ENCODE measurements at regions not wholly inside any gene's neighbourhood (a gene's known extent, or its start where the extent isn't known, plus 50 kb on each side); places are given as distances from the start of the nearest gene placed in this dataset.
"Not testable (repeated sequence)": the region's sequence is repeated elsewhere in the genome, so short reads cannot be mapped to it uniquely, and the experiment has no call there.

GRCh38 chr14:71752111-71752738, 180.0 kb upstream of the RGS6 start:
- Histone ChIP-seq H3K9me3 (ENCODE audit: control insufficient read depth, low read length) (peaks cover 14% of the 10 kb centered on the region), H3K27ac (ENCODE audit: low read depth, low read length, severe bottlenecking) (no peak overlapping the region), H3K36me3 (ENCODE audit: control insufficient read depth, insufficient read depth, low read length) (no peaks in the 10 kb centered on the region), H3K4me1 (ENCODE audit: control insufficient read depth, insufficient read depth, low read length, poor library complexity, severe bottlenecking) (no peaks in the 10 kb centered on the region), H3K4me3 (ENCODE audit: extremely low read depth, insufficient read depth, low read length, poor library complexity, severe bottlenecking) (no peak overlapping the region)
- WGBS, 2 experiments (ENCODE audit: insufficient coverage in 2 of 2) = 88 to 91% methylated on average over 13 to 19 of the region's 23 CpGs

GRCh38 chr14:71753126-71753830, 179.0 kb upstream of the RGS6 start:
- Histone ChIP-seq H3K27ac (ENCODE audit: low read depth, low read length, severe bottlenecking) (no peak overlapping the region), H3K36me3 (ENCODE audit: control insufficient read depth, insufficient read depth, low read length) (no peaks in the 10 kb centered on the region), H3K9me3 (ENCODE audit: control insufficient read depth, low read length) (peaks cover 9% of the 10 kb centered on the region), H3K4me1 (ENCODE audit: control insufficient read depth, insufficient read depth, low read length, poor library complexity, severe bottlenecking) (no peaks in the 10 kb centered on the region), H3K4me3 (ENCODE audit: extremely low read depth, insufficient read depth, low read length, poor library complexity, severe bottlenecking) (no peak overlapping the region)
- 32 to 35% methylated on average over 12 to 17 of the region's 21 CpGs for WGBS, 2 experiments (ENCODE audit: insufficient coverage in 2 of 2)

- H3K27ac ChIP-seq (ENCODE audit: low read depth, low read length, severe bottlenecking) = no peak overlapping the region
- no peaks in the 10 kb centered on the region for H3K4me1 ChIP-seq (ENCODE audit: control insufficient read depth, insufficient read depth, low read length, poor library complexity, severe bottlenecking)
- peaks cover 2% of the 10 kb centered on the region for H3K9me3 ChIP-seq (ENCODE audit: control insufficient read depth, low read length)
- H3K4me3 ChIP-seq (ENCODE audit: extremely low read depth, insufficient read depth, low read length, poor library complexity, severe bottlenecking) = no peak overlapping the region
- 84 to 91% methylated on average over 10 to 12 of the region's 16 CpGs for WGBS, 2 experiments (ENCODE audit: insufficient coverage in 2 of 2)
- no peaks in the 10 kb centered on the region for H3K36me3 ChIP-seq (ENCODE audit: control insufficient read depth, insufficient read depth, low read length)
These were observed 178.3 kb upstream of the RGS6 start for GRCh38 chr14:71753976-71754375.

GRCh38 chr14:71754422-71755095, 177.7 kb upstream of the RGS6 start:
- Histone ChIP-seq H3K4me1 (ENCODE audit: control insufficient read depth, insufficient read depth, low read length, poor library complexity, severe bottlenecking) (no peaks in the 10 kb centered on the region), H3K4me3 (ENCODE audit: extremely low read depth, insufficient read depth, low read length, poor library complexity, severe bottlenecking) (no peak overlapping the region), H3K9me3 (ENCODE audit: control insufficient read depth, low read length) (no peaks in the 10 kb centered on the region), H3K27ac (ENCODE audit: low read depth, low read length, severe bottlenecking) (no peak overlapping the region), H3K36me3 (ENCODE audit: control insufficient read depth, insufficient read depth, low read length) (no peaks in the 10 kb centered on the region)
- WGBS, 2 experiments (ENCODE audit: insufficient coverage in 2 of 2) = 71 to 78% methylated on average over 14 to 17 of the region's 17 CpGs

- Histone ChIP-seq H3K36me3 (ENCODE audit: control insufficient read depth, insufficient read depth, low read length) (no peaks in the 10 kb centered on the region), H3K4me3 (ENCODE audit: extremely low read depth, insufficient read depth, low read length, poor library complexity, severe bottlenecking) (no peak overlapping the region), H3K9me3 (ENCODE audit: control insufficient read depth, low read length) (no peaks in the 10 kb centered on the region), H3K27ac (ENCODE audit: low read depth, low read length, severe bottlenecking) (no peak overlapping the region), H3K4me1 (ENCODE audit: control insufficient read depth, insufficient read depth, low read length, poor library complexity, severe bottlenecking) (no peaks in the 10 kb centered on the region)
- 83 to 88% methylated on average over 9 to 11 of the region's 12 CpGs for WGBS, 2 experiments (ENCODE audit: insufficient coverage in 2 of 2)
These were observed 173.8 kb upstream of the RGS6 start for GRCh38 chr14:71758229-71758951.

- 72% methylated on average over 3 of the region's 4 CpGs; no CpG with 5 or more reads in 1 of the 2 experiments for WGBS, 2 experiments (ENCODE audit: insufficient coverage in 2 of 2)
These were observed 169.7 kb upstream of the RGS6 start for GRCh38 chr14:71762575-71762974.

GRCh38 chr14:71764701-71765382, 167.4 kb upstream of the RGS6 start:
- Histone ChIP-seq H3K4me1 (ENCODE audit: control insufficient read depth, insufficient read depth, low read length, poor library complexity, severe bottlenecking) (no peaks in the 10 kb centered on the region), H3K4me3 (ENCODE audit: extremely low read depth, insufficient read depth, low read length, poor library complexity, severe bottlenecking) (no peak overlapping the region), H3K27ac (ENCODE audit: low read depth, low read length, severe bottlenecking) (no peak overlapping the region), H3K9me3 (ENCODE audit: control insufficient read depth, low read length) (no peaks in the 10 kb centered on the region), H3K36me3 (ENCODE audit: control insufficient read depth, insufficient read depth, low read length) (no peaks in the 10 kb centered on the region)
- 55 to 64% methylated on average over 2 to 3 of the region's 9 CpGs for WGBS, 2 experiments (ENCODE audit: insufficient coverage in 2 of 2)

More at GRCh38 chr14:71762575-71762974, 169.7 kb upstream of the RGS6 start:
- no peaks in the 10 kb centered on the region for H3K36me3 ChIP-seq (ENCODE audit: control insufficient read depth, insufficient read depth, low read length)
- H3K9me3 ChIP-seq (ENCODE audit: control insufficient read depth, low read length) = no peaks in the 10 kb centered on the region
- H3K27ac ChIP-seq (ENCODE audit: low read depth, low read length, severe bottlenecking) = no peak overlapping the region
- no peaks in the 10 kb centered on the region for H3K4me1 ChIP-seq (ENCODE audit: control insufficient read depth, insufficient read depth, low read length, poor library complexity, severe bottlenecking)
- H3K4me3 ChIP-seq (ENCODE audit: extremely low read depth, insufficient read depth, low read length, poor library complexity, severe bottlenecking) = no peak overlapping the region

- Histone ChIP-seq H3K4me3 (ENCODE audit: extremely low read depth, insufficient read depth, low read length, poor library complexity, severe bottlenecking) (no peak overlapping the region), H3K36me3 (ENCODE audit: control insufficient read depth, insufficient read depth, low read length) (no peaks in the 10 kb centered on the region), H3K9me3 (ENCODE audit: control insufficient read depth, low read length) (no peaks in the 10 kb centered on the region), H3K27ac (ENCODE audit: low read depth, low read length, severe bottlenecking) (no peak overlapping the region), H3K4me1 (ENCODE audit: control insufficient read depth, insufficient read depth, low read length, poor library complexity, severe bottlenecking) (no peaks in the 10 kb centered on the region)
- WGBS, 2 experiments (ENCODE audit: insufficient coverage in 2 of 2) = no CpG with 5 or more reads among the region's 1 CpG
These were observed 166.7 kb upstream of the RGS6 start for GRCh38 chr14:71765505-71765904.

- H3K36me3 ChIP-seq (ENCODE audit: control insufficient read depth, insufficient read depth, low read length) = no peaks in the 10 kb centered on the region
- H3K4me1 ChIP-seq (ENCODE audit: control insufficient read depth, insufficient read depth, low read length, poor library complexity, severe bottlenecking) = no peaks in the 10 kb centered on the region
- 86 to 94% methylated on average over 2 to 3 of the region's 3 CpGs for WGBS, 2 experiments (ENCODE audit: insufficient coverage in 2 of 2)
- H3K27ac ChIP-seq (ENCODE audit: low read depth, low read length, severe bottlenecking) = no peak overlapping the region
- H3K9me3 ChIP-seq (ENCODE audit: control insufficient read depth, low read length) = peaks cover 23% of the 10 kb centered on the region
- H3K4me3 ChIP-seq (ENCODE audit: extremely low read depth, insufficient read depth, low read length, poor library complexity, severe bottlenecking) = no peak overlapping the region
These were observed 161.8 kb upstream of the RGS6 start for GRCh38 chr14:71770431-71770830.

- not testable (repeated sequence) for H3K27ac ChIP-seq (ENCODE audit: low read depth, low read length, severe bottlenecking); H3K36me3 ChIP-seq (ENCODE audit: control insufficient read depth, insufficient read depth, low read length); H3K4me1 ChIP-seq (ENCODE audit: control insufficient read depth, insufficient read depth, low read length, poor library complexity, severe bottlenecking); H3K4me3 ChIP-seq (ENCODE audit: extremely low read depth, insufficient read depth, low read length, poor library complexity, severe bottlenecking)
- peaks cover 25% of the 10 kb centered on the region for H3K9me3 ChIP-seq (ENCODE audit: control insufficient read depth, low read length)
- 88 to 93% methylated on average over 4 of the region's 4 CpGs for WGBS, 2 experiments (ENCODE audit: insufficient coverage in 2 of 2)
These were observed 160.8 kb upstream of the RGS6 start for GRCh38 chr14:71771421-71771820.

All from mesodermal cell (in vitro differentiated cells).